Stimulated activated CD4-positive, alpha-beta T cell treated with anti-CD3 and anti-CD28 coated beads, Interleukin-2, amount 100 ng/mL, for 4 hours (primary cell): ENCODE measurements at regions not wholly inside any gene's neighbourhood (a gene's known extent, or its start where the extent isn't known, plus 50 kb on each side); places are given as distances from the start of the nearest gene placed in this dataset.
"Not testable (repeated sequence)": the region's sequence is repeated elsewhere in the genome, so short reads cannot be mapped to it uniquely, and the experiment has no call there.

Experiments
- DNase-seq: peaks from one replicate; pipeline ENCODE4 v3.0.0-alpha.2; 2020; ENCODE audit warnings: low read depth

- DNase-seq: no peak
These were observed 179.4 kb upstream of the MKLN1 start for GRCh38 chr7:131148258-131148657.

DNA sequence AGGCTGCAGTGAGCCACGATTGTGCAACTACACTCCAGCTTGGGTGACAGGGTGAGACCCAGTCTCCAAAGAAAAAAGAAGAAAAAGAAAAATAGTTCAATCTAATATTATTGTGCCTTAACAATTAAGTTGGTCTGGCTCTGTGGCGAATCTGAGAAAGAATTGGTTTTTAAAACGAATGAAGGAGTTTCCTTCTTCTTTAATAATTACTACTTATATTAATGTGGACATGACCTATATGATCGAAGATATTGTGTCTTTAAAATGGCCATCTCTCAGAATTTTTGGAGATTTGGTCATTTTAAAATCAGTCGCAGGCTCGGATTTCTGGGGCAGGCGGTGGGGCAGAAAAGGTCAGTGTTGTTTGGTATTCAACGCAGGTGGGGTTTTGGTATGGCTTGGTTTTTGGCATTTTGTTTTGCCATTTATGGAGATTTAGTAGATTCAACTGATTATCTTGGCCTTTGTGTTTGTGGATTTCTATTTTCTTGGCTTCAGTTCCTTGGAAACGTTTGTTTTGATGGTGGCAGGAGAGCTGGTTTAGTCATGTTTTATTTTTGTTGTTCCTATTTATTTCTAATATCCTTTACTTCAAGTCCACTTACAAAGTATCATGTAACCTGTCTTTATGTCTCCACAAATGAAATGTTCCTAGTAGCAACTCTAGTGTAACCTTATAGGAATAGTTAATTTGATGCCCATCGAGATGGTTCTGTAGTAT lies 178.8 kb upstream of the MKLN1 start:
- DNase-seq: no peak

- no peak for DNase-seq
These were observed 178.3 kb upstream of the MKLN1 start for GRCh38 chr7:131149429-131149773.

- no peak for DNase-seq
These were observed 177.8 kb upstream of the MKLN1 start for GRCh38 chr7:131149840-131150239.

GRCh38 chr7:131151034-131151433 lies 176.6 kb upstream of the MKLN1 start:
- DNase-seq: no peak

DNA sequence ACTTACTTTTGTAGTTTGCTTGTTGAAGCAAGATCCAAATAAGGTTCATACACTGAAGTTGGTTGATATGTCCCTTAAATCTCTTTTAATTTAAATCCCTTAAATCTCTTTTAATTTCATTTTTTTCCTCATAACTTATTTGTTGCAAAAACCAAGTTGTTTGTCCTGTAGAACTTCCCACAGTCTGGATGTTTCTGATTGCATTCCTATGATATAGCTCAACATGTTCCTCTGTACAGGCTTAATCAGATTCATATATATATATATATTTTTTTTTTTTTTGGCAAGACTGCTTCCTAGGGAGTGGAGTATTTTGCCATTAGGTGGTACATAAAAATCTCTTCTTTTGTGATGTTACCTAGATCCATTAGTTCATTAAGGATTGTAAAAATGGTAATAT lies 174.9 kb upstream of the MKLN1 start:
- DNase-seq: no peak

DNA sequence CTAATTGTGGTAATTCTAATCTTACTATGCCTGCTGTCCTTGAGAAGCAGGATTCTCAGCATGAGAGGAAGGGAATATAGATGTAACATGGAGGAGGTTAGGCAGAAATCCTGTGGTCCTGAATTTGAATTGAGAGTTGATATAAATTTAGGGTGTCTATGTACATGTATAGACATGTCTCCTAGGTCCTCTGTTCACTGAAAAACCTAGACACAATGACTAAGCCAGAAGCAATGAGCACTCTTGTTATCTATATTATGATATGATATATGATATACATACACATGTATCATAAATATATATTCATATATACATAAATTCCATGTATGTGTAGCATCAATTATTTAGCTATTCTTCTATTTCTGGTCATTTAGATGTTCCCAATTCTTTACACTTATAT lies 173.3 kb upstream of the MKLN1 start:
- no peak for DNase-seq

DNA sequence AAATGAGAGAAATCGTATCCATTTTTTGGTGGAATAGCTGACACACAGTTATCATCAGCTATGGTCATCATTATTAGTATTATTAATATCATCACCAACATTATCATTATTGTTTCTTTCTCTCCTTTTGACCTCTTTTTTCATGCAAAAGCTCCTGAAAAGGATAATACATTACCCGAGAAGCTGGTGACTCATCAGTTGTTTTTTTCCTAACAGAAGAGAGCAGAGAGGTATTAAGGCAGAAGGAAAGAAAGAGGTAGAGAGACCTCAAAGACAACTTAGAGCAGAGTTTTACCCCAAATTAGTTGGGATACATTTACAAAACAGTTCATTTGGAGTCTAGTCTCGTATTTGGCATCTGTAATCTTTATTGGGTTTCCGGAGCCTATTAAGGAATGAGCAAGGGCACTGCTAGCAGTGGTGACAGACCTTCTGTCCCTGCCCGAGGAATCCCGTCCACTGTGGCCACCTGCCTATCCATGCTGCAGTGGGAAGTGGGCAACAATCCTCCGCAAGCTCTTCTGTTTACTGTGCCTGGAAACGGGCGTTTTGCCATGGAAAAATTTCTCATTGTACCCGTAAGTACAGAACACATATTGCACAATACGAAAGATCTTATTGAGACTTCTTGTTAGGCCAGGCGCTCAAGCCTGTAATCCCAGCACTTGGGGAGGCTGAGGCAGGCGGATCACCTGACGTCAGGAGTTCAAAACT lies 170.0 kb upstream of the MKLN1 start:
- DNase-seq: no peak

GRCh38 chr7:131158244-131158636 lies 169.4 kb upstream of the MKLN1 start:
- DNase-seq: not testable (repeated sequence)

DNA sequence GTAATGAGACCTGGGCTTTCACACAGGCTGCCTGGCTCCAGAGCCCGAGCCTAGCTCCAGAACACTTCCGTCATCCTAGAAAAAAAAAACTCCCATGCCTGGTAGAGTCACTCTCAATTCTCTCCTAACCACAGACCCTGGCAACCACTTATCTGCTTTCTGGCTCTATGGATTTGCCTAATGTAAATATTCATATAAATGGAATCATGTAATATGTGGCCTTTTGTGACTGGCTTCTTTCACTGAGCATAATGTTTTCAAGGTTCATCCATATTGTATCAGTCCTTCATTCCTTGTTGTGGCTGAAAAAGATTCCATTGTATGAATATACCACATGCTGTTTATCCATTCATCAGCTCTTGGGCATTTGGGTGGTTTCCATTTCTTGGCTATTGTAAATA lies 167.7 kb upstream of the MKLN1 start:
- DNase-seq: no peak

- no peak for DNase-seq
These were observed 166.6 kb upstream of the MKLN1 start for GRCh38 chr7:131161103-131161502.

- DNase-seq: no peak
These were observed 163.4 kb upstream of the MKLN1 start for GRCh38 chr7:131164025-131164925.

- DNase-seq: no peak
These were observed 161.6 kb upstream of the MKLN1 start for GRCh38 chr7:131166066-131166465.

DNA sequence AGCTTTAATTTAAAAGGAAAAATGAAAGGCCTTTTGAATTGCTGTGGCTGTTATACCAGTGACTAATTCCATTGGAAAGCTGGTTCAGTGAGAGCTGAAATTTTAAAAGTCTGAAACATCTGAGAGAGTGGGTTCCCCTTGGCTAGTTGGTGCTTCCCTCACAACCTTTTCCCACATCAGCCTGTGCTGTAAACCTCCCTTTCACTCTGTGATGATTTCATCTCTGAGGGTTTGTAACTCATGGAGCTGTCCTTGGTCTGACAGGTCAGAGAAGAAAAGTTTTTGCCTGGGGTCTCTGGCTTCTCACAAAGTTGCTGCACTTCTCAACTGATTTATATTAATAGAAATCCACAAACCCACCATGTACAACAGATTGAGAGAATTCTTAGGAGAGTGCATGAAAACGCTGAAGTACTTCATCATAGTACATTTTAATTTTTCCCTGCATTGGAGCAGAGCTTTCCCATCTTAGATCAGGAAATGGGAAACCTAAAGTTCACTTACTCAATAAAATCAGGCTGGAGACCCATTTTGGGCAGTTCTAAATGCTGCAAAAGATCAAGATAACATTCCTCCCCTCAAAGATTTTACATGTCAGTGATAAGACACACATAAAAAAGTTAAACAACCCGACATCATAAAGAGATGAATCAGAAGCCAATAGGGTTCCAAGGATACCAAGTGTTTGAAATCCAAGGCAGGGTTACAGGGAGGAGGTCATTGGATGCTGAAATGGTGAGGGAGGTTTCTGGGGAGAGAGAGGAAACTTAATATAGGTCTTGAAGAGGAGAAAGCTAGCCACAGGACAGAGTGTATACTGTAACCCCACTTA lies 157.0 kb upstream of the MKLN1 start:
- DNase-seq: no peak

- DNase-seq: no peak
These were observed 154.4 kb upstream of the MKLN1 start for GRCh38 chr7:131173145-131173890.

DNA sequence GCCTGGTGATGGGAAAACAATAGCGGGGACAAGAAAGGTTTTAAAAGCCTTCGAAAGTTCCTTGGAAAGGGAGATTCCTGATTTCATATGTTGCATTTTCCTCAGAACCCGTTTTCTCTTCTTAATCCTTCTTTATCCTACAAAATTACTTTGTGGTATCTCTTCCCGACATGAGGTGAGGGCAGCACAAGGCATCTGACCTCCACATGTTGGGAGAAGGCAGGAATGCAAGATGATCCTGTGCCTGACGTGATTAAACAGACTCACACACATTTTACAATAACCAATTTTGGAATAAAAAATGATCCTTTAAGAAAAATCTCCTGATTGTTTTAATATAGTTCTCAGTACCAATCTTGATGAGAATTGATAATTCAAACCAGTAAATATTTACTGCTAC lies 153.3 kb upstream of the MKLN1 start:
- no peak for DNase-seq

DNA sequence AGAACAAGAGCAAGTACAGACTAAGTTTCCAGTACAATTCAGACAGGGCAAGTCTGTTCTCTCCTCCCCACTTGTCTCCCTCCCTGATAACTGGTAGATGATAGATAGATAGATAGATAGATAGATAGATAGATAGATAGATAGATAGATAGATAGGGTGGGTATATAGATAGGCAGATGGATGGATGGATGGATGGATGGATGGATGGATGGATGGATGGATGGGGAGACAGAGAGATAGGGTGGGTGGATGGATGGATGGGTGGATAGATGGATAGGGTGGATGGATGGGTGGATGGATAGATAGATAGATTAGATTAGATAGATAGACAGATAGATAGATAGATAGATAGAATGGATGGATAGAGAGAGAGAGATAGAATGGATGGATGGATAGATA lies 152.8 kb upstream of the MKLN1 start:
- no peak for DNase-seq

DNA sequence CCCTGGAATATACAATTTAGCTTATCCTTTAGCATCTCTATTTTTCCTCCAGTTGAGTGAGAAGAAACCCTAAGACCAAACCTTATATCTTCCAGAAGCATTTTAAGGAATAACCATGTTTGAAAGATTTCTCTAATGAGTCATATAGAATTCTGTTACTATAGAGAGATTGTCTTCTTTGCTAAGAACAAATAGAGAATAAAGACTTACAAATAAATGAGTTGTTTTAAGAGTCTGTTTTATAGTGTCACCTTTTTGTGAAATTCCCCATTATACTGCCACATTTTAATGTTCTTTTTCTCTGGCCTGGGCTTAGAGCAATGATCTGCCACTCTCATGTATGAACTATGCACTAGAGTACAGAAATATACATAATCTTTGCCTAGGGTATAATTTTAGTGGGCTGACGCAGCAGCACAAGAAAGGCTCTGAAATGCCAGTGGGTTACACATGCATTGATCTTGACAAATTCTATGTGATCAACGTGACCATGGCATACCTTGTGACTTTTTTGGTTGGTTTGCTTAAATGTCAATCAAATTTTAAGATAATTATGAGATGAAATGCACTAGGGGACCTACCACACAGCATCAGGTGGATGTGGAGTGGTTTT lies 145.1 kb upstream of the MKLN1 start:
- no peak for DNase-seq

DNA sequence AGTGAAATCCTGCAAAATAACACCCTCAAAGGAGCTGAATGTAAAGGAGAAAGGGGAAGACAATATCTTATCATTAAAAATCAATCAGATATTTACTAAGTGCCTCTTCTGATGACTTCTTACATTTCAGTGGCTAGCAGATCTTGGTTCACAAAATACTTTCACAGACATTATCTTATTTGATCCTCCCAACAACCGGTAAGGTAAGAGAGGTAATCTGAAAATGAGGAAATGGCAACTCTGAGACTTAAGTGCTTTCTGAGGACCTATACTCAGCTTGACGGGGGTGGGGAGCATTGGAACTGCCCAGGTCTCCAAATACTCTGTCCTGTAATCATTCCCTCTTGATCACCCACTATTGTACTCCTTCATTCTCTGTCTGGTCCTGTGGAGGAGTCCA lies 144.6 kb upstream of the MKLN1 start:
- DNase-seq: no peak

DNA sequence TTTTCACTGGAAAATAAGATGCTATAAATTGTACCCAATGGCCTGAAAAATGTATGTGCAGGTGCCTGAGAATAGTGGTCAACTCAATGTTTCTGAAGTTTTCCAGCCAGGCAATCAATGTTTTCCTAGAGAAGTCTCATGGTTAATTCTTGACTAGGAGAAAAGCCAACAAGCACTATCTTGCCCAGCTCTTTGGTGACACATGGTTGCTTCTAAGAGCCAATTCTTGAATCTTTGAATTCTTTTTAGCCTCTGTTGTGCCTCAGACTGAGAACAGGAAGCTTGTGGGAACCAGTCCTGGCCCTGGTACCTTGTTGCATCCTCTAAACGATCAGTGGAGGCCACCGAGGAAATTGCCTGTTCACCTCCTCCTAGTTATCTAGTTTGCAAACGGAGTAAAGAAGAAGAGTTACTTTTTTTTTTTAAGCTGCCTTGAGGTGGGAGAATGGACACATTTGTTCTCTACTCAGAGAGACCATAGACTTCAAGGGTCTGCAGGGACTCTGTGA lies 144.0 kb upstream of the MKLN1 start:
- no peak for DNase-seq

GRCh38 chr7:131186816-131187215 lies 140.9 kb upstream of the MKLN1 start:
- DNase-seq: no peak
